ENCODE measurements at regions not wholly inside any gene's neighbourhood (a gene's known extent, or its start where the extent isn't known, plus 50 kb on each side); places are given as distances from the start of the nearest gene placed in this dataset.

DNA sequence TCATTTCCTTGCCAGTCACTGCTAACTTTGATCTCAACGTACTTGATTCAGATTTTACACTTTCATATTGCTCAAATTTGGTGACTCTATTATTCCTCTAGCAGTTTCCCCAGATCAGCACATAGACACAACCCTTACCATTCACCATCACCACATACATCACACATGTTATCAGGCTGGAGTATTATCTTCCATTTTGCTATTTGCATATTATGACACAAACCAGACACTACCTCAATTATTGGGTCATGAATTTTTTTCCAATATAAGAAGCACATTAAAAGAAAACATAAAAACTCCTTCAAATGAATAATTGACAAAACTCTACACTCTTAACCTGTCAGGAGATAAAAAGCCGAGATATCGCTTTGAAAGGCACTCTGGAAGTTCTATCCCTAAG is 1166.7 kb upstream of the B3GALT2 start:
- TF ChIP-seq CTCF (conservative IDR thresholded peaks at IDR 0.05; ENCODE audit: low read length) = no peak
- no peak for TF ChIP-seq EZH2phosphoT487 (IDR thresholded peaks at IDR 0.05; ENCODE audit: borderline replicate concordance, low read depth, low read length)
